GM12872 (cell line): ENCODE measurements at regions not wholly inside any gene's neighbourhood (a gene's known extent, or its start where the extent isn't known, plus 50 kb on each side); places are given as distances from the start of the nearest gene placed in this dataset.

Experiments used
- TF ChIP-seq, protein P1 (sequence below): IDR thresholded peaks from 3 replicates; pipeline ENCODE4 v1.5.1; 2011; ENCODE audit warnings: low read depth, mild to moderate bottlenecking, low read length, moderate library complexity; ENCODE audit not compliant: insufficient read depth

DNA sequence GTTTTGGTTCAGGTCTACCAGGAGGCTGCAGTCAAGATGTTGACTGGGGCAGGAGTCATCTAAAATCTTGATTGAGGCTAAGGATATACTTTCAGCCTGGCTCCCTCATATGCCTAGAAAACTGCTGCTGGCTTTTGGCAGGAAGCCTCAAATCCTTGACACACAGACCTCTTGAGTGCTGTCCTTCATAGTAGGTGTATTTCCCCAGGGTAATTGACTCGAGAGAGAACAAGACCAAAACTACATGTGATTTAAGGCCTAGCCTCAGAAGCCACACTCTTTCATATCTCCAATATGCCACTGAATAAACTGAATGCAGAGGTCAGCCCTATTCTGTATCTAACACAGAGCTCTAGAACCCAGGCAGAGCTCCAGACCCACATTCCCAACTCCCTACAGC is 402.3 kb upstream of the ADAMTS16 start:
- TF ChIP-seq, protein P1, sequence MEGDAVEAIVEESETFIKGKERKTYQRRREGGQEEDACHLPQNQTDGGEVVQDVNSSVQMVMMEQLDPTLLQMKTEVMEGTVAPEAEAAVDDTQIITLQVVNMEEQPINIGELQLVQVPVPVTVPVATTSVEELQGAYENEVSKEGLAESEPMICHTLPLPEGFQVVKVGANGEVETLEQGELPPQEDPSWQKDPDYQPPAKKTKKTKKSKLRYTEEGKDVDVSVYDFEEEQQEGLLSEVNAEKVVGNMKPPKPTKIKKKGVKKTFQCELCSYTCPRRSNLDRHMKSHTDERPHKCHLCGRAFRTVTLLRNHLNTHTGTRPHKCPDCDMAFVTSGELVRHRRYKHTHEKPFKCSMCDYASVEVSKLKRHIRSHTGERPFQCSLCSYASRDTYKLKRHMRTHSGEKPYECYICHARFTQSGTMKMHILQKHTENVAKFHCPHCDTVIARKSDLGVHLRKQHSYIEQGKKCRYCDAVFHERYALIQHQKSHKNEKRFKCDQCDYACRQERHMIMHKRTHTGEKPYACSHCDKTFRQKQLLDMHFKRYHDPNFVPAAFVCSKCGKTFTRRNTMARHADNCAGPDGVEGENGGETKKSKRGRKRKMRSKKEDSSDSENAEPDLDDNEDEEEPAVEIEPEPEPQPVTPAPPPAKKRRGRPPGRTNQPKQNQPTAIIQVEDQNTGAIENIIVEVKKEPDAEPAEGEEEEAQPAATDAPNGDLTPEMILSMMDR, result no peak

DNA sequence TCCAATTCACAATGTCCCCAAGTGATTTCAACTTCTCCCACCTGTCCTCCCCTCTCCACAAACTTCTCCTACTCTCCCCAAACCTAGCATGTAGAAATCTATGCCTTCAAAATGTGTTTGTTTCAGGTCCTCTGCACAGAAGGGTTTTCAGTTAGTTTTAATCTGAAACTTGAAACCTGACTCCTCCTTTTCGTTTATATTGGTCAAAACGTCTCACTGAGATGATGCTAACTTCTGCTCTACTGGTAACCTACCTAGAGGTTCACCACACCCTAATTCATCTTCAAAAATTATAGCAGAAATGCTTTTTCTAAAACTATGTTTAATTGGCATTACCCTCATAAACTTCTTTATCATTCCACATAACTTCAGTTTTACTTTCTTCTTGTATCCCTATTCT is 401.8 kb upstream of the ADAMTS16 start:
- TF ChIP-seq, protein P1, result no peak

DNA sequence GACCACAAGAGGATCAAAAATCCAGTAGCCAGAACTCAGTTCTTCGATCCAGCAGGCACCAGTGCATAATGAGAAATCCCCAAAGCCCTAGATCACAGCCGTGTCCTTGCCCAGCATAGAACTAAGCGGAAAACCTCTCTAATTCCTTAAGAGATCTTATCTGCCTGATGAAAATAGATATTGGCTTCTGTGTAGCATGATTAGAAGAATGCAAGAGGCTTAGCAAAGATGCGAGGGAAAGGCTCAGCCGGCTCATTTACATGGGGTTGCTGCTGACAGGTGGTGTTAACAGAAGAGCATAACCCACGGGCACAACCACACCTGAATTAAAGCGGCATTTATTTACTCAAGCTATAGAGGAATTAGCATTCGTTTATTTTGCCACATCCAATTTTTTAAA is 400.0 kb upstream of the ADAMTS16 start:
- TF ChIP-seq, protein P1, result no peak

DNA sequence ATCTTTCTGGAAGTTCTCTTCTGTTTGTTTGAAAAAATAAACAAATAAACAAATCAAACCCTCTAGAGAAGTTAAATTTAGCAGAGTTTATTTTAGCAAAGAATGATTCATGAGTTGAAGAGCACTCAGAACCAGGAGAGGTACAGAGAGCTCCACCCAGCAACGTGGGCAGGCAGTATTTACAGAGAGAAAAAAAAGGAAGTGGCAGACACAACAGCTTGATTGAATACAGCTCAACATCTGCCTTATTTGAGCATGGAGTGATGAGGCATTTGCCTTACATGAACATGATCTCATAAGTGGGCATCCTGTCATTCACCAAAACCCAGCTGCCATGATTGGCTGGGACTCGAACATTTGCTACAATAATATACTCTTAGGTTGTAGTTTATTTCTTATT is 381.6 kb upstream of the ADAMTS16 start:
- TF ChIP-seq, protein P1, result no peak

DNA sequence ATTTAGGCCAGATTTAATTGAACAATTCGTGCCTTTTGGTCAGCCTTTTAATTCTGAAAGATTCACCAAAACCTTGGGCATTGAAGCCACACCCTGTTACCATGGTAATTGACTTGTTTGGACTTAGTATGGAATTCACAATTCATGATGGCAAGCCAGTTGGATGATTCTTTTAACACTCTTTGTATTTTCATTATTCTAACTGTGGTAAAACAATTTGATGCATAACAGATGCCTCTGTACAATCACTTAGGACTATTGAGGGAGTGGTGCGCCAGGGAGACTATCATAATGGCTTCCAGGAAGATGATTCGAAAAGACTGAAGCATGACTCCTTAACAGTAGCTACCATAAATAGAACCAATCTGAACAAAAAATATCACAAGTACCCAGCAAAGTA is 381.1 kb upstream of the ADAMTS16 start:
- TF ChIP-seq, protein P1, result no peak

DNA sequence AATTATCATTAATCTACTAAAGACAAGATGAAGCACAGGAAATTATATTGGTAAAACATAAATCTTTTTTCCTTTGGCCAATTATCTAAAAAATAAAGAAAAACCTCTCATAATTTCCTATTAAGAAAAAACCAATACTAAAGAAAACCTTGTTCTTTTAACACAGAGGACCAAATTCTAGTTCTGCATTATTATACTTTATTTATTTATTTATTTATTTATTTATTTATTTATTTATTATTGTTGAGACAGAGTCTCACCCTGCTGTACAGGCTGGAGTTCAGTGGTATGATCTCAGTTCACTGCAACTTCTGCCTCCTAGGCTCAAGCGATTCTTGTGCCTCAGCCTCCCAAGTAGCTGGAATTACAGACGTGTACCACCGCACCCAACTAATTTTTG is 377.8 kb upstream of the ADAMTS16 start:
- TF ChIP-seq, protein P1, result no peak

DNA sequence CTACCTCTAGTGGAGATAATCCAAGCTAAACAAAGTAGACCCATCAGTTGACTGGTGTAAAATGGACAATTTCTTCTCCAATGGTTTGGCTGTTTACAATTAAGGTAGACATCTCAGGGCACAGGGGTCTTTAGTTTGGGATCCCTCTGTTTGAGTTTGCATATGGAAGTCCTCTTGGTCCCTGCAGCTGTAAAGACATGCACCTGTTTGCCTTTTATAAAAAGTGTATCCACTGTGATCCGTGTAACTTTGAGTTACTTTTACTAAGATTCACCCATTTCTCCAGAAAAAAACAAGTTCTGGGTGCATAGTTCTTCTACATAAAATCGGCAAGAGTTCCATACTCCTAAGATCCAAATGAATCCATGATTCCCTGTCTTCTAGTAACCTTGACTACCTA is 374.7 kb upstream of the ADAMTS16 start:
- TF ChIP-seq, protein P1, result no peak

DNA sequence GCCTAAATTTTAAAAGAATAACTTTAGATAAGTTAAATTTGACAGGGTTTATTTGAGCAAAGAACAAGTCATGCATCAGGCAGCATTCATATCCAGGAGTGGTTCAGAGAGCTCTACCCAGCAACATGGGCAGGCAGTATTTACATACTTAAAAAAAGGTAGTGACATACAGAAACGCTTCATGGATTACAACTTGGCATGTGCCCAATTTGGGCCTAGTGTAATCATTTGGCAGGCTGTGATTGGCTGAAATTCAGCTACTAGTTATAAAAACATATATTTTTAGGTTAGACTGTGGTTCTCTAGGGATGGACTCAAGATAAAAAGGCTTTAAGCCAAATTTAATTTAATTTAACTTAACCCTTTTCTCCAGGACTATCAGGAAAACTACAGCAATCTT is 374.0 kb upstream of the ADAMTS16 start:
- TF ChIP-seq, protein P1, result no peak
